ENCODE measurements at regions not wholly inside any gene's neighbourhood (a gene's known extent, or its start where the extent isn't known, plus 50 kb on each side); places are given as distances from the start of the nearest gene placed in this dataset.

DNA sequence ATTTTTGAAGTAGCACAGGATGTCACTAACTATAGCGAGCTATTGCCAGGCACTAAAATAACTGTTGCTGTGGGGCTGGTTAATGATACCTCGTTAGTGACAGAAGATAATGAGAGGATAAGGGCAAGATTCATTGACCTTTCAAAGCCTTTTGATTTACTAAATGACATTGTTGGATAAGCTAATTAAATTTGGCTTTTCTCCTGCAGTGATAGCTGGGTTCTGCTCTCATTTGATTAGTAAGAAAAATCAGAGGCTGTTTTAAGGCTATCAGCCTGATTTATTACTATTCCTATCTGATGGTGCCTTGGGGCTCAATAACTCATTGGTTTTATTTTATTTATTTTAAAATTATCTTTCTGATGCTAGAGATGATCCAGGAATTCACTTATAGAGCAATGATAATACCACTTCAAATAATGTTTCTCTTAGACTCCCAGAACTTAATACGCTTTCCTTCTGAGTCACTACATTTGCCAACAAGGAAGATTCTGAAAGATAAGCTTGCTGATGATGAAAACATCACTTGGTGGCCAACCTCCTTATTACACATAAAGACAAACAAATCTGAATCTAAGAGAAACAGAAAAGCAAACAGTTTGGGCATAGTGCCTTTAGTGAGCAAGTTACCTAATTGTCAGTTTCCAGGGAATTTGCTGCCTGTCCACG is 501.3 kb upstream of the ARGLU1 start:
- no peak for DNase-seq

DNA sequence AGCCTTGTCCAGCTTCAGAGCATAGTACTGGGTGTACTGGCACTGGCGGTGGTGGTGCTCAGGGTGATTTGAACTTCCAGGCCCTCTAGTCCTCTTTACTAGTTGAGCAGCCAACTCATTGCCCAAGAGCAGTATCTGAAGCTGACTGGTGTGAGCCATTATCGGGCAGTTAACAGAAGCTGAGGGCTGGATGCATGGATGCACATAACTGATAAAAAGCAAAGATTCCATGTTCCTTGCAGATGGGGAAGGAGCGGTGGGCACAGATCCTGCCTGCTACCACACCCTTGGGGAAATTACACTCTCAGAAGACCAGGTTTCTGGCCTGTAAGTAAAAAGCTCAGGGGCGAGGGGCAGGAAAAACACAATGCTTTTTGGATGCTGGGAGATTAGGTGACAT is 499.4 kb upstream of the ARGLU1 start:
- no peak for DNase-seq

DNA sequence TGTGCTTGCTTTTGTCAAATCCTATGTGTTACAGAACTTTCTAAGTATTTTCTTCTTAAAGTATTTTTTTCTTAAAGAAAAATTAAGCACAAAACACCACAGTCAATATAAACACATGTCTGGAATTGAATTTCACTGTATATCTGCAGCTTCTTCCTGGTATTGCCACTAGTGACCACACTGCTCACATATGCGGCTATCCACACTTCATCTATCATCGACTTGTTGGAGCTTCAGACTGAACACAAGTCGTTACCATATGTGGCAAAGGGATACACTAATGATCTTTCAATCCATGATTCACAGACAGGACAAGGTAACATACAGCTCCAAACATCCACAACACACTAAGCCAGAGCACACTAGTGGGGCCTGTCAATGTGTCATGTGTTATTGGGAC is 498.4 kb upstream of the ARGLU1 start:
- no peak for DNase-seq

DNA sequence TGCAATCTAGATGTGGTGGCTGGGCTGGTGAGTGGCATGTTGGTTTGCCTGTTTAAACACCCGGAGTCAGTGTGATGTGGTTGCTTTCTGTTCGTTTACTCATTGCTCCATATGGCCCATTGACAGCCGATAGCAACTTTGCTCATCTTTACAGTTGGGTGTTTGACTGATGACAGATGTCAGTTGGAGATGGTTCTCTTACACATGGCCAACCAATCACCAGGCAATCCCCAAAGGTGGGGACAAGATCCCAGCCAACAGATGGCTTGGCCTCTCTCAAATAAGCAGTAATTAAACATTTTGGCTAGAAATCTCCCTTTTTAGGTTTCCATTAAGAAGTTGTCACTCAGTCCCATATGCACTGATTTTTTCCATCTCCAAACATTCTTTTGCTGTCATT is 497.1 kb upstream of the ARGLU1 start:
- DNase-seq, result no peak

DNA sequence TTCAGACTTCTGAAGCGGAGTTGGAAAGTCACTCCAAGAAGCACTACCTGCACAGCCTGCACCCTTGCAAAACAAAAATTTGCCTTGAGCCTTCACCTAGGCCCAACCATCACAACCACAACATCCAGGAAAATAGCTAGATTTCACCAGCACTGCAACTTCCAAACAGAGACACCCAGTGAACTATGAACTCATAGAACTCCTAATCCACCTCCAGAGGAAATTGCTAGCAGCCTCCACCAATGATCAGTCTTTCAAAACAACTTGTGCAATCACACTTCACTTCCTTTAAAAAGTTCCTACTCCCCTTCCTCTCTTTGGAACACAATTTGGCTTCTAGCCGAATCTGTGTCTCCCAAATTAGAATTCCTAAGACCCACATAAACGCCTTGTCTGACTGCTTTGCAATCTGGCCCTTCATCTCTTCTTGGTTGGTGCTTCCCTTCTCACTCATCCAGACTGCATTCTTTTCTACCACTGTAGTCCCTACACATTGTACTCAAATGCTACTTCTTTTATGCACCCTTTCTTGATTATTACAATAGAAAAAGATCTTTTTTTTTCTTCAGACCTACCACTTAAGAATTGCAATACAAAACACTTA is 489.2 kb upstream of the ARGLU1 start:
- DNase-seq, result no peak

DNA sequence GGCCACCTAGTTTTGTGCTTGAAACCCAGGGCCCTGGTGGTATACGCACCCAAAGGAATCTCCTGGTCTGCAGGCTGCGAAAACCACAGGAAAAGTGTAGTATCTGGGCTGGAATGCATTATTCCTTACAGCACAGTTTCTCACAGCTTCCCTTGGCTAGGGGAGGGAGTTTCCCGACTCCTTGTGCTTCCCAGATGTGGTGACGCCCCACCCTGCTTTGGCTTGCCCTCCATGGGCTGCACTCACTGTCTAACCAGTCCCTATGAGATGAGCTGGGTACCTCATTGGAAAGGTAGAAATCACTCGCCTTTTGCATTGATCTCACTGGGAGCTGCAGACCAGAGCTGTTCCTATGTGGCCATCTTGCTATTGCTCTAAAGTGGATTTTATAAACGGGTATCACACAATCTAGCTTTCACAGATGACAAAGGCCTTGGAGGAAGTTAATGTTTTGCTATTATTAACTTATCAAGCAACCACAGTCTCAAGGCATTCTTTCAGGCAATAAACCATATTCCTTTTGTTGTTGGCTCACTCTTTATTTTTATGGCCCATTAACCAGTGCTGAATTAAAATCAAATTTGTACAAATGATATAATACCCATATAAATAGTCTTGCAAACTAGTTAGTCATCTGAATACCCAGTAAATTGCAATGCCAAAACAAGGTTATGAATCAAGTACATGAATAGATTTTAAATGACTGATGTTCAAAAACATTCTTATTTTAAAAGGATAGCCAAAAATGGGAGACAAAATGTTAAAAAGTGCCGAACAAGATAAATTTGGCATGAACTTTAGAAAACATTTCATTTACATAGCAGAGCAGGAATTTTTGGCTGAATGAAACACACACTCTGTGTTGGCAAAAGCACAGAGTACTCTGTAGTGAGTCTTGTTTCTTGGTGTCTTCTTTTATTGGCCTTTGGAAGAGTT is 475.4 kb upstream of the ARGLU1 start:
- no peak for DNase-seq

DNA sequence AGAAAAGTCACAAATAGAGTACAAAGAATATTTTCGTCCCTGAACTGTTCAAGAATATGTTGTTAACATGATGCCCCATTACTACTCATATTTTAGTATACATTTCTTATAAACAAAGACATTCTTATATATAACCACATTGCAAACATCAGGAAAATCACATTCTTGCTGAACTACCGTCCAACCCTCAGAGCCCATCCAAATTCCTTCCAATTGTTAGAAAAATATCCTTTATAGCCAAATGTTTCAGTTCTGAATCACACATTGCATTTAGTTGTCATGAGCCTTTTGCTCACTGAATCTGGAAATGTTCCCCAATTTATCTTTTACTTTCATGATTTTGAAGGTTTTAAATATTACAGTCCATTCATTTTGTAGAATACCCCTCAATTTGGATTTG is 467.8 kb upstream of the ARGLU1 start:
- DNase-seq, result no peak

DNA sequence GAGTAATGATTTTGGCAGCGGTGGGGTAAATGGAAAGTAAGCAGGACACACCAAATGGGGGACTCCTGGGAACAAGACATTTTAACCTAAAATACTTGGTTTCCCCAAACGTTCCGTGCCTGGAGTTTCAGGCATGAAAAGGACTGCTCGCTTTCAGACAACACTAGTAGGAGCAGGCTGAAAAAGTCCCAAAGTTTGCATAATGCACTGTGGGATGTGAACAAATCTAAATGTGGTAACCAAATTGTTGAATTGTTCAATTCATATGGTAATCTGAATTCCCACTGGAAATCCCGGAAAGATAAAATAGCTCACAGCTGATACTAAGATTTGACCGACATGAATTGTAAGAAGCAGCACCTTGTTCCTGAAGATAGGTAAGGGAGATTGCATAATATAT is 467.2 kb upstream of the ARGLU1 start:
- DNase-seq, result no peak

DNA sequence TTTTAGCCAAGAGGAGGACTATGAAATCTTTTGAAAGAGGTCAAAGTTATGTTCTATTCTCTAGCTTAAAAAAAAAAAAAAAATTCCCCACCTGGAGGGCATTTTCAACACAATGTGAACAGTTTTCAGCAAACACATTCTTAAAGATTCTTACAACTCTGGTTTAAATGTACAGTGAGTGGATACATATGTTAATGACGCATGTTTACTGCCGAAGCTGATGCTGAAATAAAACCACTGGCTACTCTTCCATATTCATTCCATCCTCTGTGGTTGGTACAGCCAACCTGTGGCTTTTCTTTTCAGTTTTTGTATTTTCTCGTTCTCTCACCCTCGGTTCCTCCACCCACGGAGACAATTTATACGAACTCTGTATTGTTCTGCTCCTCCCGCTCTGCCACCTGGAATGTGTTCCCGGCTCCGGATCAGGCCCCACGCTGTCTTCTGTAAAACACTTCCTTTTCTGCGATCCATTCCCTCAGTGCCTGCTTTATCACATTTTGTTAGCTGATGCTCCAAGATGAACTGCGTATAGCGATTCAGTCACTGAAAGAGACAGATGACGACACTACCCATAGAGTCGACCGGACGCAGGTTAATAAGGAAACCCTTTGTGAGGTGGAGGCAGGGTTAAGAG is 466.4 kb upstream of the ARGLU1 start:
- DNase-seq, result no peak

DNA sequence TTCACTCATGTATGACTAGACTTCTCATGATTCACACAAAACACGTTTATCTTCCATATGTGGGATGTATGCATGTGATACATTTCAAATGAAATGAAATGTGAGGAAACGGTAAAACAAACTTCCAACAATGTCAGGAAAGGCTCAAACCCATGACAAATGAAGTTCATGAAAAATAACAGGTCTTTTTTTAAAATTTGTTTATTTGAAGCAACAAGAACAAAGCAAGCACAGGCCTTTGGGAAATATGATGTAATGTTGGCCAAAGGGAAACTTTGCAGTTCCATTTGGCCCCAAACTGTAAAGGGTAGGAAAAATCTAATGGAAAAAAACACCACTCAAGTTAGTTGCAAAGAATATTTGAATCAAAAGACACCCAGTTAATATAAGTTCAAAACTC is 463.8 kb upstream of the ARGLU1 start:
- DNase-seq, result no peak

DNA sequence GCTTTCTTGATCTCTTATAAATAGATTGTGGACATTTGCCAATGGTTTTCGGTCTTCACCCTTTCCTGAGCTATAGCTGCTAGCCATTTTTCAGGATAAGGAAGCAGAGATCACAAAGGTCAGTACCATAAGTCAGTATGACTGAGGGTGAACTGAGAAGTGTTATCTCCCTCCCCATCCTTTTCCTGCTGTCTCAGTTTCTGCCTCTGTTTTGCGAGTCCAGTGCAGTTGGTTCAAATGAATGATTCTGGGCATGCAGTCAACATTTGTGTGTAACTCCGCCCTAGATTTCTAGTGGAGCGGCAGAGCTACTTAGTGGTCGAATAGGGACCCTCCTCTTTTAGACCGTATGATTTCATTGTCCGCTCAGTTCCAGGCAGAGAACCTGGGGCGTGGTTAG is 460.8 kb upstream of the ARGLU1 start:
- DNase-seq, result no peak

DNA sequence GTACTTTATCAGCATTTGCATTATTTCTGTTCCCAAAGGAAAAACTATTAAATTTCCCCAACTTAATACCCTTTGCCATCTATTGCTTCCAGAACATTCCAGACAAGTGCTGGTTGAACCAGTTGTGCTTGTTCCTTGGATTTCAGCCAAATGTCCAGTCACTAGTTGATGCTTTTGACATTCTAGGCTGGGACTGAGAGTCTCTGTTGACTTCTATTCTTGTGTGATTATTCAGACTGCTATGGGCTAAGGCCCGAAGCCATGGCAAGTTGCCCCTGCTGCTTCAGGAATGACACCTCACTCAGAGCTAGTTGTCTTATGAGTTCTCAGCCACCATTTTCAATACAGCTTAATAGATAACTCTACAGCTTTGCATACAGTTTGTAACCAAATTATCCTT is 458.1 kb upstream of the ARGLU1 start:
- DNase-seq, result no peak

DNA sequence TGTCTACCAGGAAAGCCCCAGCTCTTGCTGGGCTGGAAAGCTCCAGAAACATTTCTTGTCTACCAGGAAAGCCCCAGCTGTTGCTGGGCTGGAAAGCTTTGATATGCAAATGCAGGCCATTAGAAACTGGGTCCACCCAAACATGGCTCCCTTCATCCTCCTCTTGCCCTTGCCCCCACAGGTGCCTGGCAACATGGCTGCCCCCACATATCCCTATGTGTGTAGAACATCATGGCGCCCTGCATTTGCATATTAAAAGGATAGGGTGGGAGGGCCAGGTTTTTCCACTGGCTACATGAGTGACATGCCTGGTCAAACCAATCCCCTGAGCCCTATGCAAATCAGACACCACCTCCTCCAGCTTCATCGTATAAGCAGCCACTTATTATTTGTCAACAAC is 455.4 kb upstream of the ARGLU1 start:
- DNase-seq, result no peak

DNA sequence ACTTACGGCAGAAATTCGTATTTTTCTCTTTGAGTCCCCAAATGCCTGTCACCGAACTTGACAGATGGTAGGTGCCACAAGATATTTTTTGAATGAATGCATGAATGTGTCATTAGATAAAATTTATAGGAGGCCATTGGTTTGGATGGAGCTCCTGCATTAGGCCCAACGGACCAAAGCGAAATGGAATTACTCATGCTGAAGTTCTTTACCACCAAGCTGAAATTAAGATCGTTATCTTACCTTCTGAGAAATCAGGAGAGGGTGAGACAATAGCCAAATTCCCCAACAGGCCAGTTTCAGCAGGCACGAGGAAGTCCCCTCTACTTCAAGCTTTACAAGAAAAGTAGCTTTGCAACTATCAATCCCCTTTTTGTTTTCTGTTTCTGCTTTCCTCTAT is 452.5 kb upstream of the ARGLU1 start:
- DNase-seq, result no peak

DNA sequence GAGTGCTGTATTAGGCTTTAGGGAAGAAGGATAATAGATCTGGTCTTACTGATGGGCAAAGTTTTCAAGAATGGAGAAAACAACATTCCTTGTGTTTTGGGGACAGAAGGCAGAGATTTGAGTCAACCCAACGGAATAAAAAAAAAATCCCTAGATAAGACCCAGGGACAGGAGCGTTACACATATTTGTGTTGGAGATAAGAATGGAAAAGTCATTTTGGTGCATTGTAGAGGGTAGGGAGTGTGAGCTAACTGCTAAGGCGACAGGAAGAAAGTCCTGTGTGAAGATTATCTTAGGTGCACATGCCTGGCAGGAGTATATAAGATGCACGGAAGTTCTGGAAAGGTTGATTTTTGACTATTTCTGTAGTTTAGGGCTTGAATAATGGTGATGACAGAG is 450.3 kb upstream of the ARGLU1 start:
- DNase-seq, result no peak

DNA sequence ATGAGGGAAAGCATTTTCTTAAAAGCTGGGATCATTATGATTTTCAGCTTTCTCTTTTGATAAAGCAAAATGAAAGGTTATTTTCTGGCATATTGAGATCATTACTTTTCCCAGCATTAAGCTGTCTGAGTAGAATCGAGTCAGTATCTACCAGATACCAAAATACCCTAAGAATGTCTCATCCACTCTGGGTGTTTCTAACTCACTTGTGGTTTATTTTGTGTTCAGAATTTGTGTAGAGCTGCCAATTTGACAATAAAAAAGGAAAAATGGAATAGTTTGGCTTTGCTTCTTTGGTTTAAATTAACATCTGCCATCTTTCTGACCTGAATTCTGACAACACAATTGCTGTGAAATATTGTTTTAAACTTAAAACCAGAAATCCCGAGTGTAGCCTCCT is 438.7 kb upstream of the ARGLU1 start:
- DNase-seq, result no peak

DNA sequence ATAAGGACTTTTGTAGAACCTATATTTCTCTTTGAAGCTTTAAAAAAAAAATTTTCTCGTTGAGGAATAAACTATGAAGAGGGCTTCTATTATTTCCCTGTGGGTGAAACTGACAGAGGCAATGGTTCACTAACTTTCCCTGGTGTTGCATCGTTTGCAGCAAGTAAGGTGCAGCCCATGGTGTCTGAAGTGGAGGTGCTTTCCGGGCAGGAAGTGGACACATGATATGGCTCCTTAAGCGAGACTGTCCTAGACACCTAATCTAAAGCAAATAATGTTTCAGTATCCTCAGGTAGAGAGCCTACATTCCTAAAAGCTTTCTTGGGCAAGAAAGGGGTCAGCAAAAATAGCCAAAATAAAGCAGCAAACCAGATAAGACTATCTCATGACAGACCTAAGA is 437.6 kb upstream of the ARGLU1 start:
- DNase-seq, result no peak

DNA sequence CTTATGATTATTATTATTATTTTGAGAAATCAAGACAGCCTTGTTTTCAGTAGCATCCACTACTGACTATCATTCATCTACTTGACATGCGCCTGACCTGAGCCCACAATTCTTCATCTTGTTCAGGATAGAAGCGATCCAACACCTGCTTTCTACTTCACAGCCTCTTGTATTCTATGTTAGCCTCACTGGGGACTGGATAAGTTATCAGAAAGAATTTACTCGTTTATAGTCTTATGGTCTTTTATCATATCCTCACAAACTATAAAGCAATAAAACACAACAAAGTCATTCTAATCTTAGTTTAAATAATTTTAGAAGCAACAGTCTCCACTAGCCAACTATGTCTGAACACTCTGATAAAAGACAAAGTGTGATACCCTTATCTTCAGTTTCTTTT is 436.0 kb upstream of the ARGLU1 start:
- no peak for DNase-seq

DNA sequence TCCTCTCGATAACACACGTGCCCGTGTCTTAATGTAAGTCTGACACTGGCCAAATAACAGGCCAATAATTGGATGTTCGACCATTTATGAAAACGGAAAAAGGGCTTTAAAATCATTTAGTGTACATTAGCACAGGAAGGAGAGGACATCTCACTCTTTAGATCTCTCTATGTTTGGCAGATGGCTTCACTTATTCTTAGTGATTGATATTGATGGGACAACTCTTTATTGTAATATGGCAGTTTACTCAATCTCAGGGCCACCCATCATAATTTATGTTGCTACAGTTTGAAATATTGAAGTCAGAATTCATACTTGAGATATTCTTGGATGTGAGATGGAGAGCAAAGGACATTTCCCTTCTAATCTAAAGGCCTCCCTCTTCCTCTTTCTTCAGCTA is 430.7 kb upstream of the ARGLU1 start:
- DNase-seq, result no peak

DNA sequence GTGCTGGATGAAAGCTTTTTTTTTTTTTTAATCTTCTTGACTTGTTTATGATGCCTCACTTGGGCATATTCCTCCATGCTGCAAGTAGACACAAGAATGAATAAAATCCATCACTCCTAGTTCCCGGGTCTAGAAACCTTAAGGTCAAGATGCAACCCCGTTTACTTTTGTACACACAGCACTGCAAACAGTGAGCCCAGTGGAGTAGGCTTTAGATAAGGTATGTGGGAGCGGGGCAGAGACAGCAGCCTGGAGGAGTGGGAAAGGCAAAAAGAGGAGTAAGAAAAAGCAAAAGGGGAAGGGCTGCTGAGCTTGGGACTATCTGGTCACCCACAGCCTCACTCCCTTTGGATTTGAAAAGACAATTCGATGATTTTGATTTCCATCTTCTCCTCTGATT is 429.8 kb upstream of the ARGLU1 start:
- no peak for DNase-seq

DNA sequence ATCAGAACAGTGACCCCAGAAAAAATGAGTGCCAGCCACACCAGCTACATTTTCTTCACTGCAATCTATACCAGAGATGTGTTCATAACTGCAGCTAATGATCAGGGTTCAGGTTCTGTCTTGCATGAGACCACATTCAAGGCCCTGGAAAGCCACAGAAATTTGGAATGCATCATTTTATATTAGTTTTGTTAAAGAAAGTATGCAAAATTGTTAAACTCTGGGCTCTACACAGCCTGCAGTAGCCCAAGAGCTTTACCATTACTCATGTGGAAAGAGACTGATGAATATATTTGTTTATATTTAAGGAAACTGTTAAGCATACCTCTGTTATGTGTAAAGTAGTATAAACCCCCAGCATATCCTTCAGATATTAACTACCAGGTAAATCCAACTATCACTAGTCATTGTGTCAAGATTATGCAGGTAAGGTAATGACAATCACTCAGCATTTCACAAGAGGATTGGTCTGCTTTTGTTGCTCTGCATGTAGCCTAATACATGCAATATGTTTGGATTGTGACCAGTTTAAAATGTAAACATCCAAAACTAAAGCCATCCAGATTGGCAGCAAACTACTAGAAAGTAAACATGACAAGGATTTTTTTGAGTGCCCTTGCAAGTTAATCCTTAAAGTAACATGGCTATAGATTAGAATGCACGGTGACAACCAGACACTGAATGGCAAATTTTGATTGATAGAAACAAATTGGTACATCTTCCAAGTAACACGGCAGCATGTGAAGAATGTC is 429.1 kb upstream of the ARGLU1 start:
- DNase-seq, result no peak

DNA sequence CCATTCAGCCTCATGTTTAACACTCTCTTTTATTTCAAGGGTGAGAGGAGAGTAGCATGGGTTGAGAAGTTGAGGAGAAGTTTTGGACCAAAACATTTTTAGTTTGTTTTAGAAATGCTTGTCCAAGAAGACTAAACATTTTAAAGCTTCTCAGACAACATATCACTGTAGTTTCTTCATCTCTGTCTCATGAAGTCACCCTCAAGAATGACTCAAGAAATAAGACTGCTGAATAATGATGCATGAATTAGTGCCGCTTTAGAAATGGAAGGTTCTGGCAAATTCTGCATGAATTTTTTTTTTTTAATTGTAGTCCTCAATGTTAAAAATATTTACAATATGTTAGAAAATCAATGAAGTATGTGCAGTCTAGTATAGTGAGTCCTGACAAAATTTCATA is 422.7 kb upstream of the ARGLU1 start:
- DNase-seq, result no peak

DNA sequence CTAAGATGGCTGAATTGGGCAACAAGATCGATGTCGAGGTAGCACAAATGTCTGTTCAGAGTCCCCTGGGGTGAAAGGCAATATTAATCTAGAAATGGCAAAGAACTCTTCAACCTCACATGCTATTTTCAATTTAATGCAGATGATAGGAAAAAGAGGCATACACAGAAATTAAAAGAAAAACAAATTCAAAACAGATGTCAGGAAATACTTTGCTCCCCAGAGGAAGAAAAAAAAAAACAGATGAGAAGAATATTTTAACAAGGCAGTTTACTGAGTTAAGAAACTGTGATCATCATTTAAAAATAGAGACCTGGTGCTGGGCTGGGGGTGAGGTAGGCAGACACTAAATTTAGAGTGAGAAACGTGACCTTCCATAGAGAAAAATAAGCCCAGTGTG is 421.9 kb upstream of the ARGLU1 start:
- DNase-seq, result no peak
